Erythroblast (primary cell): ENCODE measurements at regions not wholly inside any gene's neighbourhood (a gene's known extent, or its start where the extent isn't known, plus 50 kb on each side); places are given as distances from the start of the nearest gene placed in this dataset.

ENCODE experiments used
- GATA1 ChIP-seq: IDR thresholded peaks from 2 replicates; pipeline ENCODE4 v1.6.1; 2011; ENCODE audit warnings: low read depth, mild to moderate bottlenecking, control low read depth, low read length, moderate library complexity
- POLR2A ChIP-seq: IDR thresholded peaks from 2 replicates; pipeline ENCODE4 v1.6.1; 2011; ENCODE audit warnings: mild to moderate bottlenecking, low read length

- TF ChIP-seq POLR2A: no peak
- TF ChIP-seq GATA1: no peak
These were observed 153.8 kb upstream of the RASA1 start for GRCh38 chr5:87113861-87114260.
